ENCODE measurements at regions not wholly inside any gene's neighbourhood (a gene's known extent, or its start where the extent isn't known, plus 50 kb on each side); places are given as distances from the start of the nearest gene placed in this dataset.

- H3K23ac ChIP-seq (ENCODE audit: insufficient read length, low read depth, low read length) = no peak overlapping the region
- no peak overlapping the region for H4K5ac ChIP-seq (ENCODE audit: insufficient read length, low read depth, low read length)
- Mint-ChIP-seq H3K9me3 (no peaks in the 10 kb centered on the region; a peak in 3 of 5 replicates), H3K27ac (no peak overlapping the region), H3K36me3 (ENCODE audit: insufficient read depth in 1 of 3, low read depth in 3 of 3) (no peaks in the 10 kb centered on the region), H3K4me1 (no peaks in the 10 kb centered on the region), H3K27me3 (ENCODE audit: low read depth) (peaks cover 3% of the 10 kb centered on the region; the same call in 1 of the 2 replicates), H3K4me3 (no peak overlapping the region)
- no peaks in the 10 kb centered on the region for H3K9me3 ChIP-seq (ENCODE audit: control insufficient read depth, low read depth, low read length)
- H2BK20ac ChIP-seq (ENCODE audit: low read depth, low read length, poor library complexity, severe bottlenecking) = no peak overlapping the region
- H3K79me2 ChIP-seq (ENCODE audit: insufficient read depth, low read length) = no peaks in the 10 kb centered on the region
- H3K23me2 ChIP-seq (ENCODE audit: insufficient read length, low read depth, low read length, poor library complexity, severe bottlenecking) = no peaks in the 10 kb centered on the region
- no peak overlapping the region for H3K4ac ChIP-seq (ENCODE audit: low read depth, low read length)
- no peak for DNase-seq
- no peak overlapping the region for H2AFZ ChIP-seq (ENCODE audit: low read length)
- H3K9ac ChIP-seq (ENCODE audit: extremely low read depth, insufficient read length, low read length) = no peak overlapping the region
- no peak overlapping the region for H3K27ac ChIP-seq (ENCODE audit: insufficient read length, low read depth, low read length)
- H3K18ac ChIP-seq (ENCODE audit: insufficient read length, low read depth, low read length) = no peak overlapping the region
- H2AK5ac ChIP-seq (ENCODE audit: insufficient read length, low read length) = no peak overlapping the region
- H2BK5ac ChIP-seq (ENCODE audit: insufficient read length, low read length) = no peak overlapping the region
- H2BK15ac ChIP-seq (ENCODE audit: low read depth, low read length) = no peak overlapping the region
- no peak overlapping the region for H3T11ph ChIP-seq (ENCODE audit: low read length)
- no peak overlapping the region for H3K56ac ChIP-seq (ENCODE audit: insufficient read length, low read depth, low read length)
- H4K8ac ChIP-seq (replicated peaks; ENCODE audit: insufficient read length, low read depth, low read length) = no peak overlapping the region
- no peak overlapping the region for H3K4me2 ChIP-seq (ENCODE audit: insufficient read depth, insufficient read length, low read length)
- H4K20me1 ChIP-seq (ENCODE audit: control insufficient read depth, insufficient read depth, insufficient read length) = no peaks in the 10 kb centered on the region
- TF ChIP-seq CTCF (conservative IDR thresholded peaks at IDR 0.05) = no peak
- no peaks in the 10 kb centered on the region for H3K79me1 ChIP-seq (ENCODE audit: insufficient read depth, low read depth, low read length, poor library complexity, severe bottlenecking)
- no peak overlapping the region for H4K91ac ChIP-seq (ENCODE audit: insufficient read length, low read depth, low read length)
- H2BK120ac ChIP-seq (ENCODE audit: low read depth, low read length, poor library complexity, severe bottlenecking) = no peak overlapping the region
- no peaks in the 10 kb centered on the region for H3K27me3 ChIP-seq (ENCODE audit: insufficient read depth, low read length)
- H2BK12ac ChIP-seq (ENCODE audit: insufficient read length, low read depth, low read length) = no peak overlapping the region
- WGBS (ENCODE audit: extremely low coverage, insufficient read length, low lambda C conversion rate) = no CpG with 5 or more reads among the region's 4 CpGs
- H3K4me1 ChIP-seq (ENCODE audit: insufficient read depth, low read length) = no peaks in the 10 kb centered on the region
- H3K14ac ChIP-seq (ENCODE audit: insufficient read depth, low read length) = no peak overlapping the region
Measured at GRCh38 chr10:33410860-33411234, 76.4 kb upstream of the NRP1 start.

Data from H9 (cell line).